ENCODE measurements at regions not wholly inside any gene's neighbourhood (a gene's known extent, or its start where the extent isn't known, plus 50 kb on each side); places are given as distances from the start of the nearest gene placed in this dataset.

- TF ChIP-seq CTCF (IDR thresholded peaks at IDR 0.05) (no peak), POLR2A (IDR thresholded peaks at IDR 0.05) (no peak)
Observed at GRCh38 chr5:108459769-108460168, 77.9 kb upstream of the FBXL17 start.
